Heart left ventricle (tissue), 16 donors: ENCODE measurements at regions not wholly inside any gene's neighbourhood (a gene's known extent, or its start where the extent isn't known, plus 50 kb on each side); places are given as distances from the start of the nearest gene placed in this dataset.

Experiments
- ATAC-seq, 4 donors: fragments of 200-7000 bp; cut with Tn5 transposase; one replicate each; pipeline ENCODE4 v1.9.1; 2020 to 2022; ENCODE audit warnings: moderate library complexity in 4 of 4, mild to moderate bottlenecking in 3 of 4, moderate number of reproducible peaks in 1 of 4
- DNase-seq, 5 donors: peaks; one replicate each; pipeline ENCODE4 v3.0.0-alpha.2; 2020
- H3K27ac ChIP-seq, 12 donors: fragments of 200-600 bp; sonication (generic) in 4 of 12; one replicate each; pipeline versions ENCODE4 v1.5.0 to v1.8.0; 2016 to 2022; ENCODE audit warnings: mild to moderate bottlenecking in 2 of 12
- H3K27me3 ChIP-seq, 9 donors: fragments of 200-600 bp; sonication (generic) in 2 of 9; one replicate each; pipeline versions ENCODE4 v1.5.1 to v1.8.0; 2016 to 2022; ENCODE audit warnings: mild to moderate bottlenecking in 3 of 9
- H3K36me3 ChIP-seq, 9 donors: fragments of 200-600 bp; sonication (generic) in 2 of 9; one replicate each; pipeline versions ENCODE4 v1.5.0 to v1.8.0; 2018 to 2022; ENCODE audit warnings: mild to moderate bottlenecking in 2 of 9
- H3K4me1 ChIP-seq, 12 donors: fragments of 200-600 bp; sonication (generic) in 4 of 12; one replicate each; pipeline versions ENCODE4 v1.5.0 to v1.8.0; 2016 to 2022; ENCODE audit warnings: mild to moderate bottlenecking in 3 of 12
- H3K4me3 ChIP-seq, 12 donors: fragments of 200-600 bp; sonication (generic) in 4 of 12; one replicate each; pipeline versions ENCODE4 v1.5.0 to v1.8.0; 2017 to 2022; ENCODE audit warnings: mild to moderate bottlenecking in 9 of 12, moderate library complexity in 4 of 12
- H3K9me3 ChIP-seq, 12 donors: fragments of 200-600 bp; sonication (generic) in 4 of 12; one replicate each; pipeline versions ENCODE4 v1.5.0 to v1.8.0; 2016 to 2022; ENCODE audit warnings: mild to moderate bottlenecking in 1 of 12
- CTCF ChIP-seq, 12 donors: fragments of 200-600 bp; sonication (generic) in 4 of 12; IDR thresholded peaks; one replicate each; pipeline versions ENCODE4 v1.5.0 to v1.8.0; 2018 to 2022; ENCODE audit warnings: antibody characterized with exemption in 12 of 12, mild to moderate bottlenecking in 5 of 12
- POLR2A ChIP-seq, 2 donors: fragments of 450-650 bp; IDR thresholded peaks; one replicate each; pipeline ENCODE4 v1.6.1; 2017; ENCODE audit warnings: antibody characterized with exemption in 2 of 2, mild to moderate bottlenecking in 2 of 2, moderate library complexity in 2 of 2
- WGBS, 4 donors: extraction: QIAGEN DNeasy Blood & Tissue Kit in 2 of 4; methylation state at CpG; one replicate each; pipeline versions ENCODE4 v1.1.5 to v1.1.7; 2013 to 2018; 5-methylcytosine and 5-hydroxymethylcytosine counted together
- intact Hi-C, 10 donors: fragments of 100-400 bp; cut with DNase I; formaldehyde crosslinking; loops; one replicate each; pipeline versions ENCODE4 v1.11.1 to v1.14.2; 2022
- donor health status: ischemic (EF 13 %, LVEDD 7.1; RV severe dilation, severe dysfunction).
- donor health status: healthy with polysubstance abuse.
- donor health status: DM: no; HTN: yes; CAD: no.
- donor health status: DM: no; HTN: no; CAD: no.
- donor health status: ischemic (EF 25% LVEDD 6.9; RV normal size, moderate dysfunction).
- donor health status: ischemic (EF 25% LVEDD 5.7; RV mildly dilated, moderate dysfunction).
- donor health status: healthy.
- donor health status: DM: yes; HTN: yes; CAD: no.
- donor health status: ischemic (EF 35%, LVEDD 5.7; RV mildly dilated, moderate dysfunction).
- donor health status: nonischemic (EF 11% LVEDD 7.7; RV severe dilation, severe dysfunction).
- donor health status: DM: yes; HTN: yes; CAD: no.
- donor health status: PGD.
- donor health status: ischemic (EF 29% LVEDD 5.4; RV normal size, mild dysfunction).
- donor health status: nonischemic (EF 23%, LVEDD 6.1; RV moderate dilation, normal function).

- no peak overlapping the region for H3K4me3 ChIP-seq
- no peaks in the 10 kb centered on the region for H3K9me3 ChIP-seq
- WGBS, 4 donors: 74 to 76% methylated on average over 1 of the region's 1 CpG; no CpG with 5 or more reads in 2 of the 4 donors
- TF ChIP-seq POLR2A (IDR thresholded peaks at IDR 0.05) (no peak), CTCF (IDR thresholded peaks at IDR 0.05) (no peak)
- no peaks in the 10 kb centered on the region for H3K36me3 ChIP-seq
- H3K27ac ChIP-seq: no peak overlapping the region
- no peaks in the 10 kb centered on the region for H3K27me3 ChIP-seq
- ATAC-seq (no peak), DNase-seq (no peak)
- no peaks in the 10 kb centered on the region for H3K4me1 ChIP-seq
- intact Hi-C loops: no loop called here
Observed at GRCh38 chrY:21178281-21178680, 332.9 kb upstream of the RBMY1B start.

DNA sequence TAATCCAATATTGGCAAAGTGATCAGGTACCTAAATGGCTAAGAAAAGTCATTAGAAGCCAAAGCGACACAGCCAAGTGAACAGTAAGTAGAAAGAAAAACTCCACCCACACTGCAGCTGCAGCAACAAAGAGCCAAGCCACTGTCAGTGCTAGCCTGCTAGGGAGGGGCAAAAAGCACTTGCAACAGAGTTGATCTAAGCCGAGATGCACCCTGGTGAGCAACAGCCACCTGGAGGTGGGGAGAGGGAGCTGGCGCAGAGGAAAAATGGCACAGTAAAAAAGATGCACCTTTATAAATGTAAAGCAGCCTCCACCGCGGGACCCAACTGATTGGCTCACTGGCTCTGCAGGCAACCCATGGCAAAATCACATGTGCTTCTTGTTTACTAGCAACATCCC, 330.2 kb upstream of the RBMY1B start:
- Histone ChIP-seq H3K4me3 (no peak overlapping the region), H3K4me1 (no peaks in the 10 kb centered on the region), H3K27me3 (no peaks in the 10 kb centered on the region), H3K9me3 (no peaks in the 10 kb centered on the region), H3K27ac (no peak overlapping the region), H3K36me3 (no peaks in the 10 kb centered on the region)
- intact Hi-C loops: no loop called here
- no peak for ATAC-seq
- DNase-seq: no peak
- 65 to 68% methylated on average over 5 of the region's 5 CpGs; no CpG with 5 or more reads in 2 of the 4 donors for WGBS, 4 donors
- TF ChIP-seq CTCF (IDR thresholded peaks at IDR 0.05): no peak
- no peak for TF ChIP-seq POLR2A (IDR thresholded peaks at IDR 0.05)

DNA sequence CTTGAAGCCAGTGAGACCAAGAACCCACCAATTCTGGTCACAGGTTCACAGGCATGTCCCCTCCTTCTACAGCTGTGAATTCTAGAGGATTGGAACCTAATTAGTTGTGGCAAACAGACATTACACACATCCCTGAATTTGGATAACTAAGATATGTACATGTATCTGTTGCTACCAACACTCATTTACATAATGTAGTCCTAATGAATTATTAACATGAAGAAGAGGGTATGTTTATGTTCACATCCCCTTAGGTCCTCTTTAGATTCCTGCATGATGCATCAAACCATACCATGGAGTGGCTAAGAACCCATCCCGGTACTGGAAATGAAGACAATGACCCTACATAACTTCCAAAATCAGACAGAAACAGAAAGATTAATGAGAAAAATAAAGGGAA, 326.9 kb upstream of the RBMY1B start:
- TF ChIP-seq CTCF (IDR thresholded peaks at IDR 0.05) (no peak), POLR2A (IDR thresholded peaks at IDR 0.05) (no peak)
- Histone ChIP-seq H3K27me3 (no peaks in the 10 kb centered on the region), H3K4me1 (no peaks in the 10 kb centered on the region), H3K36me3 (no peaks in the 10 kb centered on the region), H3K4me3 (no peak overlapping the region), H3K9me3 (no peaks in the 10 kb centered on the region), H3K27ac (no peak overlapping the region)
- 79% methylated on average over 1 of the region's 1 CpG; no CpG with 5 or more reads in 2 of the 4 donors for WGBS, 4 donors
- no peak for DNase-seq
- intact Hi-C loops: no loop called here
- no peak for ATAC-seq

GRCh38 chrY:21185419-21186105, 325.6 kb upstream of the RBMY1B start:
- no peak for TF ChIP-seq POLR2A (IDR thresholded peaks at IDR 0.05)
- no peak for TF ChIP-seq CTCF (IDR thresholded peaks at IDR 0.05)
- WGBS, 4 donors: 59 to 68% methylated on average over 6 of the region's 6 CpGs; no CpG with 5 or more reads in 2 of the 4 donors
- DNase-seq (no peak), ATAC-seq (no peak)
- no peaks in the 10 kb centered on the region for H3K9me3 ChIP-seq
- H3K36me3 ChIP-seq: no peaks in the 10 kb centered on the region
- intact Hi-C loops: no loop called here
- H3K27me3 ChIP-seq: no peaks in the 10 kb centered on the region
- no peaks in the 10 kb centered on the region for H3K4me1 ChIP-seq
- H3K27ac ChIP-seq: no peak overlapping the region
- no peak overlapping the region for H3K4me3 ChIP-seq
